ENCODE measurements at regions not wholly inside any gene's neighbourhood (a gene's known extent, or its start where the extent isn't known, plus 50 kb on each side); places are given as distances from the start of the nearest gene placed in this dataset.

DNA sequence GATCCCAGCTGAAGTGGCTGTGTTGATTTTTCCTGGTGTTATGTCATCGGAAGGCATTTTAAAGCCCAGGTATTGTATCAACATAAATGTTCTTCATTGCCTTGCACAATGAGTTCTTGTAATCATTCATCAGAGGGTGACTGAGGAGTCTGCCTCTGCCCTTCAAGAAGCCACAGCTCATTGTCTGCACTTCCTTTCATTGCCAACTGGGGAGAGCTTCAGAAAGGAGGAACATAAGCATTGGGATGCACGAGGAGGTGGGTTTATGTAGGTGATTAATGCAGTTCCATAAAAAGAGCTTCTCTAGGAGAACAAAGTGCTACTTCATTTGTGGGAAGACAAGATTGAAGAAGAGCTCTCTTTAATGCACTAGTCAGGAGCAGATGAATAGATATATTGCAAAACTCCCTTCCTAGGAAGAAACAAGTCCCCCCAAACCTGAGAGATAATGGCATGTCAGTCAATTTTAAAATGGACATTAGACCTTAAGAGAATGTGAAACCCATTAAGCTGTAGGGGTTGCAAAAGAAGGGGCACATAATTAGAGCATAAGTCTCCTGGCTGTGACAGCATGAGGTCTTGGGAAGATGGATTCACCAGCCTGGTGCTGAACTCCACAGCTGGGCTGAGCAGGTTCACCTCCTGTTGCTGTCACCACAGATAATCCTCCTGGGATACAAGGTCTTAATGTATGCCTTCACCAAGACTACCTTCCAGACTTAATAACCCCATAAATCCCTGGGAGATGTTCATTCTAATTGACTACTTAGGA is 124.6 kb downstream of the BACH1 start:
- TF ChIP-seq, protein P1, sequence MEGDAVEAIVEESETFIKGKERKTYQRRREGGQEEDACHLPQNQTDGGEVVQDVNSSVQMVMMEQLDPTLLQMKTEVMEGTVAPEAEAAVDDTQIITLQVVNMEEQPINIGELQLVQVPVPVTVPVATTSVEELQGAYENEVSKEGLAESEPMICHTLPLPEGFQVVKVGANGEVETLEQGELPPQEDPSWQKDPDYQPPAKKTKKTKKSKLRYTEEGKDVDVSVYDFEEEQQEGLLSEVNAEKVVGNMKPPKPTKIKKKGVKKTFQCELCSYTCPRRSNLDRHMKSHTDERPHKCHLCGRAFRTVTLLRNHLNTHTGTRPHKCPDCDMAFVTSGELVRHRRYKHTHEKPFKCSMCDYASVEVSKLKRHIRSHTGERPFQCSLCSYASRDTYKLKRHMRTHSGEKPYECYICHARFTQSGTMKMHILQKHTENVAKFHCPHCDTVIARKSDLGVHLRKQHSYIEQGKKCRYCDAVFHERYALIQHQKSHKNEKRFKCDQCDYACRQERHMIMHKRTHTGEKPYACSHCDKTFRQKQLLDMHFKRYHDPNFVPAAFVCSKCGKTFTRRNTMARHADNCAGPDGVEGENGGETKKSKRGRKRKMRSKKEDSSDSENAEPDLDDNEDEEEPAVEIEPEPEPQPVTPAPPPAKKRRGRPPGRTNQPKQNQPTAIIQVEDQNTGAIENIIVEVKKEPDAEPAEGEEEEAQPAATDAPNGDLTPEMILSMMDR (conservative IDR thresholded peaks at IDR 0.05; ENCODE audit: low read depth, low read length), result no peak
- TF ChIP-seq EZH2 (IDR thresholded peaks at IDR 0.05; ENCODE audit: borderline replicate concordance, low read depth, low read length, poor library complexity, severe bottlenecking), result no peak

Data from A673 (cell line).